ENCODE measurements at regions not wholly inside any gene's neighbourhood (a gene's known extent, or its start where the extent isn't known, plus 50 kb on each side); places are given as distances from the start of the nearest gene placed in this dataset.

DNA sequence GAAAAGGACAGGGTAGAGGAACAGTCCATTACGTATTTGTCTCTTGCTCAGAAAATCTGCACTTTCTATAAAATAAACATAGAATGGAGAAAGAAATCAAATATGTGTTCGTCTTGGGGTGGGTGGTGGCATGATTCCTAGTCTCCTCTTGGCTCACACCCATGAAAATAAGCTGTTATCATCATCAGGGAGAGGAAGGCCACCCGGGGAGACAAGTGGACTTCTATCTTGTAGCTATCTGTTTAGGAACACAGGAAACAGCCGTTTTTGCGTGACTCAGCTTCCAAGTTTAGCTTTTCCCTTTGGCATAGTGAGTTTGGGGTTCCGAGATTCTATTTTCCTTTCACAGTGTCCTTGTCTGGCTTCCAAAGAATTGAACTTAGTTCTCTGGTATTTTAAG is 622.3 kb downstream of the PTPRU start:
- TF ChIP-seq, protein P1, sequence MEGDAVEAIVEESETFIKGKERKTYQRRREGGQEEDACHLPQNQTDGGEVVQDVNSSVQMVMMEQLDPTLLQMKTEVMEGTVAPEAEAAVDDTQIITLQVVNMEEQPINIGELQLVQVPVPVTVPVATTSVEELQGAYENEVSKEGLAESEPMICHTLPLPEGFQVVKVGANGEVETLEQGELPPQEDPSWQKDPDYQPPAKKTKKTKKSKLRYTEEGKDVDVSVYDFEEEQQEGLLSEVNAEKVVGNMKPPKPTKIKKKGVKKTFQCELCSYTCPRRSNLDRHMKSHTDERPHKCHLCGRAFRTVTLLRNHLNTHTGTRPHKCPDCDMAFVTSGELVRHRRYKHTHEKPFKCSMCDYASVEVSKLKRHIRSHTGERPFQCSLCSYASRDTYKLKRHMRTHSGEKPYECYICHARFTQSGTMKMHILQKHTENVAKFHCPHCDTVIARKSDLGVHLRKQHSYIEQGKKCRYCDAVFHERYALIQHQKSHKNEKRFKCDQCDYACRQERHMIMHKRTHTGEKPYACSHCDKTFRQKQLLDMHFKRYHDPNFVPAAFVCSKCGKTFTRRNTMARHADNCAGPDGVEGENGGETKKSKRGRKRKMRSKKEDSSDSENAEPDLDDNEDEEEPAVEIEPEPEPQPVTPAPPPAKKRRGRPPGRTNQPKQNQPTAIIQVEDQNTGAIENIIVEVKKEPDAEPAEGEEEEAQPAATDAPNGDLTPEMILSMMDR (IDR thresholded peaks at IDR 0.05 in 2 of 3, conservative IDR thresholded peaks at IDR 0.05 in 1 of 3; ENCODE audit: borderline replicate concordance in 1 of 3, insufficient read depth in 1 of 3, low read depth in 2 of 3, low read length in 2 of 3) = no peak
- TF ChIP-seq, protein P2, sequence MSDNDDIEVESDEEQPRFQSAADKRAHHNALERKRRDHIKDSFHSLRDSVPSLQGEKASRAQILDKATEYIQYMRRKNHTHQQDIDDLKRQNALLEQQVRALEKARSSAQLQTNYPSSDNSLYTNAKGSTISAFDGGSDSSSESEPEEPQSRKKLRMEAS (IDR thresholded peaks at IDR 0.05) = no peak
- TF ChIP-seq SIN3A (IDR thresholded peaks at IDR 0.05; ENCODE audit: low read depth) = no peak
- no peak for TF ChIP-seq RAD21 (IDR thresholded peaks at IDR 0.05; ENCODE audit: low read depth)
- TF ChIP-seq POLR2A (IDR thresholded peaks at IDR 0.05; ENCODE audit: borderline replicate concordance, extremely low read depth, insufficient read depth, insufficient read length) = no peak
- no peak for TF ChIP-seq EZH2 (IDR thresholded peaks at IDR 0.05)
- TF ChIP-seq SP1 (IDR thresholded peaks at IDR 0.05; ENCODE audit: low read depth) = no peak
- no peak for TF ChIP-seq ZNF274 (IDR thresholded peaks at IDR 0.05; ENCODE audit: low read depth, low read length)
- TF ChIP-seq POLR2AphosphoS5 (IDR thresholded peaks at IDR 0.05; ENCODE audit: low read depth, low read length) = no peak

Data from HCT116 (cell line).